ENCODE measurements at regions not wholly inside any gene's neighbourhood (a gene's known extent, or its start where the extent isn't known, plus 50 kb on each side); places are given as distances from the start of the nearest gene placed in this dataset.

GRCh38 chr13:109904218-109904617, 117.8 kb upstream of the IRS2 start:
- Histone ChIP-seq H3K27me3 (no peaks in the 10 kb centered on the region), H3K4me1 (no peaks in the 10 kb centered on the region), H3K27ac (no peak overlapping the region), H3K9me3 (no peaks in the 10 kb centered on the region), H3K4me3 (no peak overlapping the region), H3K36me3 (no peaks in the 10 kb centered on the region)
- TF ChIP-seq POLR2A (IDR thresholded peaks at IDR 0.05) (no peak), CTCF (IDR thresholded peaks at IDR 0.05) (no peak)
- no peak for DNase-seq

GRCh38 chr13:109900741-109901140, 114.4 kb upstream of the IRS2 start:
- no peak overlapping the region for H3K4me3 ChIP-seq
- H3K36me3 ChIP-seq: no peaks in the 10 kb centered on the region
- no peak for DNase-seq
- TF ChIP-seq CTCF (IDR thresholded peaks at IDR 0.05) (no peak), POLR2A (IDR thresholded peaks at IDR 0.05) (no peak)
- no peaks in the 10 kb centered on the region for H3K4me1 ChIP-seq
- no peaks in the 10 kb centered on the region for H3K9me3 ChIP-seq
- no peak overlapping the region for H3K27ac ChIP-seq
- H3K27me3 ChIP-seq: no peaks in the 10 kb centered on the region

- H3K27ac ChIP-seq: no peak overlapping the region
- no peaks in the 10 kb centered on the region for H3K4me1 ChIP-seq
- DNase-seq: no peak
- no peaks in the 10 kb centered on the region for H3K9me3 ChIP-seq
- H3K27me3 ChIP-seq: no peaks in the 10 kb centered on the region
- no peak overlapping the region for H3K4me3 ChIP-seq
- H3K36me3 ChIP-seq: no peaks in the 10 kb centered on the region
- TF ChIP-seq POLR2A (IDR thresholded peaks at IDR 0.05): no peak
- TF ChIP-seq CTCF (IDR thresholded peaks at IDR 0.05): no peak
Observed at GRCh38 chr13:109900320-109900719, 113.9 kb upstream of the IRS2 start.

GRCh38 chr13:109899748-109900147, 113.4 kb upstream of the IRS2 start:
- H3K4me1 ChIP-seq: no peaks in the 10 kb centered on the region
- TF ChIP-seq CTCF (IDR thresholded peaks at IDR 0.05): no peak
- TF ChIP-seq POLR2A (IDR thresholded peaks at IDR 0.05): no peak
- no peak for DNase-seq

GRCh38 chr13:109899316-109899715, 112.9 kb upstream of the IRS2 start:
- DNase-seq: no peak
- TF ChIP-seq CTCF (IDR thresholded peaks at IDR 0.05) (no peak), POLR2A (IDR thresholded peaks at IDR 0.05) (no peak)

More at GRCh38 chr13:109899748-109900147, 113.4 kb upstream of the IRS2 start:
- H3K36me3 ChIP-seq: no peaks in the 10 kb centered on the region
- no peak overlapping the region for H3K4me3 ChIP-seq
- no peaks in the 10 kb centered on the region for H3K9me3 ChIP-seq
- H3K27ac ChIP-seq: no peak overlapping the region
- no peaks in the 10 kb centered on the region for H3K27me3 ChIP-seq

GRCh38 chr13:109897988-109898624, 111.7 kb upstream of the IRS2 start:
- H3K27ac ChIP-seq: no peak overlapping the region

More at GRCh38 chr13:109899316-109899715, 112.9 kb upstream of the IRS2 start:
- Histone ChIP-seq H3K4me3 (no peak overlapping the region), H3K27ac (no peak overlapping the region), H3K36me3 (no peaks in the 10 kb centered on the region), H3K27me3 (no peaks in the 10 kb centered on the region), H3K9me3 (no peaks in the 10 kb centered on the region), H3K4me1 (no peaks in the 10 kb centered on the region)

More at GRCh38 chr13:109897988-109898624, 111.7 kb upstream of the IRS2 start:
- DNase-seq: no peak
- no peaks in the 10 kb centered on the region for H3K36me3 ChIP-seq
- no peak overlapping the region for H3K4me3 ChIP-seq
- H3K4me1 ChIP-seq: no peaks in the 10 kb centered on the region
- H3K27me3 ChIP-seq: no peaks in the 10 kb centered on the region
- TF ChIP-seq CTCF (IDR thresholded peaks at IDR 0.05) (no peak), POLR2A (IDR thresholded peaks at IDR 0.05) (no peak)
- H3K9me3 ChIP-seq: no peaks in the 10 kb centered on the region
